ENCODE measurements at regions not wholly inside any gene's neighbourhood (a gene's known extent, or its start where the extent isn't known, plus 50 kb on each side); places are given as distances from the start of the nearest gene placed in this dataset.

DNA sequence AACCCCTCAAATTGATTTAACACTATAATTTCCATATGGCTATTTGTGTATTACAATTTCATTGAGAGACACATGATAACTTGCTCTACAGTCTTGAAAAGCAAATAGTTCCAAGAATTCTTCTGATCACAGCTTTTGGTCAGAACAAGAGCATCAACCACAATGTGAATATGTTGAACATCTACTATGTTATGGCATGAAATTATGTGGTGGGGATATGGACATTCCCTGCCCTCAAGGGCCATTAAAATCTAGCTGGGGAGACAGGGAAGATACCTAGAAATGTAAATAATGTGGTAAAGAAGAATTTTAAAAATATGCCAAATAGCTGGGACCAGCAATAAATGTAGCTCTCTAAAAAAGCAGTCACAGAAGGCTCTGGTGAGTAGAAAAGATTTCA lies 262.2 kb downstream of the FZD1 start:
- no peak for DNase-seq (ENCODE audit: low spot score)

DNA sequence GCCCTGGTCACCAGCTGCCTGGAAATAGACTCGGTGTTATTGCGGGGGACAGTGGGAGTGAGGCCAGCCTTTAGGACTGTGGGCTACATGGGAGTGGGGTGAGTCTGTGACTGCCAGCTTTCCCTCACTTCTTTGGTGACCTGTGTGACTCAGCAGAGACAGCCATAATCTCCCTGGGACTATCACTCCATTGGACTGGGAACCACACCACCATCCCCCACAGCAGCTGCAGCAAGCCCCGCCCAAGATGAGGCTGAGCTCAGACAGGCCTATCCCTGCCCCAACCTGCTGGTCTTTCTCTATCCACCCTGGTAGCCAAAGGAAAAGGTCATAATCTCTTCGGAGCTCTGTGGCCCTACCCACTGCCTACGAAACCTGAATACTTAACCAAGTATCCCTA lies 263.2 kb downstream of the FZD1 start:
- DNase-seq (ENCODE audit: low spot score) = no peak

DNA sequence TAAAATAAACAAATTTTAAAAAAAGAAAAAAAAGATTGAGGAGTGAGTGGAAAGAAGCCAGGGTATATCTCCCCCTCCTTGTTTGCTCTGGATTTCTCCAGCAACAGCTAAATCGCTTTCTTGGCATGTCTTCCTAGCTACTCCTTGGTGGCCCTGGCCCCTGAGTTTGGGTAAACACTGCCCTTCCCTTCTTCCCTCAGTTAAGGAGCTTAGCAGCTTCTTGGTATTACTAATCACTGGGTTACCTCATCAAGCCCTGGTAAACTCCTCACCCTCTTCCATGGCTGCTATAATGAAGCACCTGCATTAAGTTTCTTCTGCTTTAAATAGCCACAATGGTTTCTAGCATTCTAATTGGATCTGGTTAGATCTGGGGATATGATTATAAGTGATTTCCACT lies 269.8 kb downstream of the FZD1 start:
- no peak for DNase-seq (ENCODE audit: low spot score)

DNA sequence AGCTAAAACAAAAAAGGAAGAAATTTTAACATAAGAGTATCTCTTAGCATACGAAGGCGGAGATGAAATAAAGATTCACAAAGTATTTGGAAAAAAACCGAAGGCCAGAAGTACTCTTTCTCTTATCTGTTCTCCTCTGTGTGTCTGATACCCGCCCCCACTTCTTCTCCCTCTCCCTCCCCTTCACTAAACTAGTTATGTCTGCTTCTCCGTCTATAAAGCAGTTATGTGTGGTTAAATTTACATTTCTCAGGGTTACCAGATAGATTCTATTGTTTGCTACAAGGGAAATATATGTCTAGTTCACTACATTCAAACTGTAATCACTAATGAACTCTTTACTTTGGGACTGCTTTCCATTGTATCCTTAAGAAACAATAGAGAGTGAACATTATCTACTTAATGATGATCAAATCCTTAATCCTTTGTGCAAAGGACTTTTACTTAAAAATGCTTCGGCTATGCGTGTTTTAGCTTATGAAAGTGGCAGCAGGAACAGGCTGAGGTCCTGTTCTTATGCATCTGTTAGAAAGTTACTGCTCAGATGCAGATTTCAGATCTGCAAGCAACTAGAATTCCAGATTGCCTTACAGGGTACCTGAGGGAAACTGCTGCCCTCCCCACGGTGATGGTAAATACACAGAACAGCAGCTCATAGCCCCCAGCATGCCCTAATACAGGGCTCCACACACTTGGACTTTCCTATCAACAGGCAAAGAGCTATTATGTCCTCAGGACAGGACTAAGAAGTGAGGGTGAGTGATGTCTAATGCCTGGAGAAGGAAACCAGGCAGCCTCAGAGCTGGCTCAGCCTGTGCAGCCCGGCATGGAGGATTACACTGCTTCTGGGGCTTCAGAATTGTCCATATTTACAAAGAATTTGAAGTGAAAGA lies 273.3 kb downstream of the FZD1 start:
- DNase-seq (ENCODE audit: low spot score) = no peak

DNA sequence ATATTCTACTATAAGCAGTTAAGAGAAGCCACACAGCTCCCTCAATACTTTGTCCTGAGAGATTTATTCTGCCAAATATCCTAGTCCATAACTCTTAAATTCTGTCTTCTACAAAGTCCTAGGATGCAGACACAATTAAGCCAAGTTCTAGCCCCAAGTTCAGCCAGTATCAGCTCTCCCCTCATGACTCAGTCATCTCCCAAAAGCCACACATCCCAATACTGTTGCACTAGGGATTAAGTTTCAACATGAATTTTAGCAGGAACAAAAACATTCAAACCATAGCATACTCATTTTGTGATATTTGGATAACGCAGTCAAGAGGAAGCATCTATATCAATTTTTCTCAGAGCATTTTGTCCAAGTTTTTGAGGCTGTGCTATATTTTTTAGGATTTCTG lies 277.4 kb downstream of the FZD1 start:
- DNase-seq (ENCODE audit: low spot score) = no peak

- no peak for DNase-seq (ENCODE audit: low spot score)
Observed at GRCh38 chr7:91543646-91544045, 279.4 kb downstream of the FZD1 start.

DNA sequence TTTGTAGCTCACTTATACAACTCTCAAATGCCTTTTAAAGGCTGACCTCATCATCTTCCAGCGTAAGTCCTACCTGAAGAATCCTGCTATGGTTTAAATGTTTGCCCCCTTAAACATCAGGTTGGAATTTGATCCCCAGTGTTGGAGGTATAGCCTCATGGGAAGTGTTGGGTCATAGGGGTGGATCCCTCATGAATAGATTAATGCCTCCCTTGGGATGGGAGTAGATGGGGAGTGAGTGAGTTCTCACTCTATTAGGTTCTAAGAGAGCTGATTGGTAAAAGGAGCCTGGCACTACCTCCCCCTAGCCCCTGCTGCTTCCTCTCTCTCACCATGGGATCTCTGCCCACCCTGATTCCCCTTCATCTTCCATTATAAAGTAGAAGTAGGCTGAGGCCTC lies 285.6 kb downstream of the FZD1 start:
- no peak for DNase-seq (ENCODE audit: low spot score)

DNA sequence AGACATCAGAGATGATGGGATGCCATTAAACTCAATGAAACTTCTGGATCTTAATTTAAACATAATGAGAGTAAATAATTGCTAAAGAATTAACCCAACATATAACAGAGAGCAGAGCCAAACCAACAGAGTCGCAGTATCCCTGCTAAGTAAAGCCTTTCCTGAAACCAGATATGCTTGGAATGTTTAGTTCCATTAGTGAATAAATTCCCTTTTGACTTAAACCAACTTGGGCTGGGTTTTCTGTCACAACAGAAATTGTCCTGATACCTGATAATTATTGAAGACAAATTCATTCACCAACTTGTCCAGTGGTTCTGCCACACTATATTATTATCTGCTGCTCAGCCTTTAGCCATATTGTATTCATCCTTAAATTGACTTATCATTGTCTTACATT lies 286.7 kb downstream of the FZD1 start:
- no peak for DNase-seq (ENCODE audit: low spot score)

DNA sequence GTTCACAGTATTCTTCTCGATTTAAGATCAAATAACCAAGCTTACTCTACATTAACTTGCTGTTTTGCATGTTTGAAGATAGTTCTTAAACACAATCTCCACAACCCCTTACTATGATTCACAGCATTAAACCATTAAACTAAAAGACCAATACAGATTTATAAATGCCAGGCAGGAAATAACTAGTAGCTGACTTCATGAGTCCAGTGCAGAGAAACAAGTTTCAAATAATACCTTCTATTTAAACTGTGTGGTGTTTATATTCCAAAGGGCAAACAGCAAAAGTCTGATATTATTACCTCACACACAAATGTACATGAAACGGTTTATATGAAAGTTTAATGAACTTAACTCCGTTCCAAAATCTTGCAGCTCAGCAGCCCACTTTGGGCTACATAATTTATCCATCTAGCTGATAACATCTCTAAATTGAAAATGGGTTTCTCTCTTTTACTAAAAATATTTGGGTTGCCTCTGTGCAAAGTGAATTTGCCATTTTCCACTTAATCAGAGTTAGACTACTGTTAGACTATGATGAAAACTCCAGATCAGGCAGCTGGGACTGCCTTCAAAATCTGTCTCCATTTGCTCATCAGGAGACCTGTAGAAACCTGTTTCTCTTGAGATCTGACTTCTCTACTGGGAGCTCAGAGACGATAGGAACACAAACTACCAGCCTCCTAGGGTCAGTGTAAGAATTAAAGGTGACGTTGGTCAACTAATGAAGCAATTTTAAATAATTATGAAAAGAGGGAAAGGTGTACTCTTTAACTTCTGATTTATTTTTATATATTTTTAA lies 287.3 kb downstream of the FZD1 start:
- DNase-seq (ENCODE audit: low spot score) = no peak

DNA sequence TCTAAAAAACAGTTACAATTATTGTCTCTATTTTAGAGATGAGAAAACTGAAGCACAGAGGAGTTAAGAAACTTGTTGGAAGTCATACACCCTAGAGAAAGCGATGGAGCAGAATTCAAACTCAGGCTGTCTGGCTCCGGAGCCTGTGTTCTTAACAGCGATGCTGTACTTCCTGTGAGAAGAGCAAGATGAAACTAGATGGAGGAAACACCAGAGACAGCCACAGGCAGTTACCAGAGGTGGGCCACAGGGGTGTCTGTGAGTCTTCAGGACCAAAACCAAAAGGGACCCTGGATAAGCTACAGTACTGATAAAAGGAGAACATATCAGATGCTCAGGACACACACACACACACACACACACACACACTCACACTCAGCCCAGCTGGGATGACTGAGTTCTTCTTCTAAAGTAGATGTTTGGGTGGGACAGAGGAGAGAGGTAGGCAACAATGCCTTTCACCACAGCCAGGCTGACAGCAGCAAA lies 289.2 kb downstream of the FZD1 start:
- DNase-seq (ENCODE audit: low spot score) = no peak

DNA sequence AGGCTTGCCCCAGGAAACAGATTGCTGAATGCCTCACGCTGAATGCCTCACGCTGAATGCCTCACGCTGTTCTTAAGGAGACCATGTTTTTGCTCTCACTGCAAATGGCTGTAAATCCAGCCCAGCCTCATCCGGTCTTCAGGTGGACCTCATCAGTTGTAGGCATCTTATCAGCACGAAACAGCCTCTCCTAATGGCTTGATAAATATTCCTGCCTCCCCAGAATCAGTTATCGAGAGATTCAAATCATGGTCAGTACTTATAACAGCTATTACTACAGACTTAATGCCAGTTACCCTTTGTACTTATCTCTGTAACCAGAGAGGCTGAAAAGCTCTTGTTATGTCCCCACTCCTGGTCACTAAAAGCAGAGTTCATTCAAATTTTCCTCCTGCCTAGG lies 290.6 kb downstream of the FZD1 start:
- DNase-seq (ENCODE audit: low spot score) = no peak

DNA sequence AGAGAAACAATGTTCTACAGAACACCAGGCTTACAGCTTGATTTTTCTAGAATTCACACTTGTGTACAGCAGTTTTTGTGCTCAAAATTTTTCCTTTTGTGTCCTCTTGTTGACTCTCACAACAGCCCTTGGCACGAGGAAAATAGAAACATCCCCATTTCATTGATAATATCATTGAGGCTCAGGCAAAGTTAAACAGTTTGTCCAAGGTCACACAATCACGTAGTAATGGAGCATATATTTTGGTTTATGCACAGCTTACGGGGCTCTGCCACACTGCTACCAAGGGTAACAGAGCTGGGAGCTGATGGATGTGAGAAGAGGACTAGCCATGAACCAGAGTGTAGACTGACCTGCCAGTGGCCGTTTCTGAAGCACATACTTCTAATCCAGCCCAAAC lies 292.0 kb downstream of the FZD1 start:
- DNase-seq (ENCODE audit: low spot score) = no peak

- DNase-seq (ENCODE audit: low spot score) = no peak
Observed at GRCh38 chr7:91556956-91557650, 292.9 kb downstream of the FZD1 start.

GRCh38 chr7:91557789-91558404 lies 293.7 kb downstream of the FZD1 start:
- no peak for DNase-seq (ENCODE audit: low spot score)

DNA sequence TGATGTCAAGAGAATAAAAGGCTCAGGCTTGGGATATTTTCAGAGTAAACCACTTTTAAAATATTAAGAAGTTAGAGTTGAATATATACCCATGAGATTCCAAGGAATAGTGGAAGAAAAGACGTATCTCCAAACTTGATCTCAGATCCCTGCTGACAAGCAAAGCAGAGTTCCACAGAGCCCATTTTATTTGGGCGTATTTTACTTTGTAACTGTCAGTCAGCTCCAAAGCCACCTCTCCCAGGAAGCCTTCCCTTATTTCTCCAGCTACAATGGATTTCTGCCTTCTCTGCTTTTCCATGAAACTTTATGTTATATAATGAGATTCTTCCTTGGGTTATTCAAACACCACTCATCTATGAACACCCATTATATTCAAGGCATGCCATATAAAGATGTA lies 295.7 kb downstream of the FZD1 start:
- DNase-seq (ENCODE audit: low spot score) = no peak

DNA sequence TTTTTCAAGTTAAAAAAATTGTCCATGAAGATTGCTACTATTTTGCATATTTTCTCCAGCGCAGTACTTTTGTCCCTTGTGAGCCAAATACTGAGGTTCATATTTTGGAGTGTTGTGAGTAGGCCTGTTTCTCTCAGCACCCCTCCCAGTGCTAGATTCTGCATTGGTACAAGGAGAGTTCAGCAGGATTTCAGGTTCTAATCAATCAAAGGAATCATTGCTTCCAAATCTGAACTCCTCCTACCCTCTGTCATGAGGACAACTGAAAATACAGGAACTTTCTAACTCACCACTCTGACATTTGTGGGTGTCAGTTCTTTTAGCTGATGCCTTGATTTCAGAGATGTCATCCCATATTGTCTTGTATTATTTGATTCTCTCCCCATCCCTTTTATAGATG lies 299.9 kb downstream of the FZD1 start:
- no peak for DNase-seq (ENCODE audit: low spot score)

GRCh38 chr7:91564541-91564940 lies 300.3 kb downstream of the FZD1 start:
- DNase-seq (ENCODE audit: low spot score) = no peak

DNA sequence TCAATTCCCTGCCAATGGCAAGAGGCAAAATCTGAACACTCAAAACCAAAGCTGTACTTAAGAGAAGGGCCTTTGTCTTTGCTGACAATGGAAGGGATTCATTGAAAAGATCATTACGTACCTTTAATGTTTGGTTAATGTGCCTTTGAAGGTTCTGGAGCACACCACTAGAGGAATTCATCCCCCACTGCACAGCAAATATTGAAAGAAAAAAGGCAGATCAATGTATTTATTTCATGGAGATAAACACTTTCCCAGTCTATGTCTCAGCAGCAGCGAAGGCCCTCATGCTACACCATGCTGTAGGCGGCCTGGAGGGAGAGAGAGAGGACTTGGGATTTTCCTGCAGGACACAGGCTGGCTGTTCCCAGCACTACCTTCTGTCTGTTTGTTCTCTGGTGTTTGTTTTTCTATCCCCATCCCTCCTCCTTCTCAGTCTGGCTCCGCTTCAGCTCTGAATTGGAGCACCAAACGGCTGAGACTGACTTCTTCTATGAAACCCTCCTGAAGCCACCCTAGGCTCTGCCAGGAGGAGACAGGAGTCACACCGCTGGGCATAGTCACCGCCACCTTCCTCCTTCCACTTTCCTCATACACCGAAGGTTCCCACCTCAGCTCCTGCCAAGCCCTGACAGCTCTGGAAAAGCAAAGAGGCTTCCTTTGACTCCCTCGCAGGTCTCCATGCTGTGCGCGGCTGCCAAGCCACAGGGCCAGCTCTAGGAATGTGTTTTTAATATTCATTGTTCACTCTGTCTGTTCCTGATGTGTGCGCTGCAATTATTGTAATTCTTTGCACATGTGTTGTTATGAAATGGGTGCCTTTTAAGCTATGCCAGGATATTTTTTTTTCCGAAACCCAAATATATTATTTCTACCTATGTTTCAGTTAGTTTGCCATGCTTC lies 301.5 kb downstream of the FZD1 start:
- DNase-seq (ENCODE audit: low spot score) = peak; percentile 52

GRCh38 chr7:91566402-91566732 lies 302.1 kb downstream of the FZD1 start:
- DNase-seq (ENCODE audit: low spot score) = no peak

DNA sequence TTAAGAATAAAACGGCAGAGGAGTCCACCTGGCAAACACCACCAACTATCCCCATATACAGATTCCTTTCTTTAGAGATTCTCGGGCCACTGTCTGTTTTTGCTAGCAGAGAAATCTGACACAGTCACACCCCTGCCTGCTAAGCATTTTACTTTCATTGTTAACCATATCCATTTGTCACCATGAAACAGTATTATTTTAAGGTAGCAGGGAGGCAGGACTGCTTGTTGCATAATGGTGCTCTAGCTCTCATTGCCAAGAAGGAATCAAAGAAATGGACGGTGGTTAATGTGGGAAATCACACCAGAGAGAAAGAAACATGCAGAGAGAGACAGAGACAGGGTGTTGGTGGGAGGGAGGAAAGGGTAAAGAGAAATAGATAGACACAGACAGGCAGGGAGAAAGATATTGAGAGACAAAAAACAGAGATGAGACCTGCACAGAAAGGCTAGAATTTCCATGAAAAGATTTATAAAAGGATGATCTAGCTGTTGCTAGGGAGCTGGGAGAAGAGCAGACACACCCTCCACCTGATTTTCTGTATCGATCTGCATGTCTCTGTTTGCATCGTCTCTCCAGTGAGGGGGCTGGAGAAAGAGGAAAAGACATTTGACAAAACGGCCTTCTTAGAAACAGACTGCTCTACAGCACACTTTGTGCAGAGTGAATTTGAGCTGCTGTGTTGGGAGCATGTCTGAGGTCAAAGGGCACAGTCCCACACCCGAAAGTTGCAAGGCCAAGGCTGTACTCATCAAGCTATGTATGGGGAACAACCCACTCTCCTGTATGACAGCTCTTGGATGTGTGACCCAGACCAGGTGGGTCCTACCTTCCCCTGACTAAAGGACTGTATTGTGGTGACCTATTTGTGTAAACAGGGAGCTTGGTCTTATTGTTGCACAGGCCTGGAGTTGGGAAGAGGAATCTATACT lies 303.1 kb downstream of the FZD1 start:
- DNase-seq (ENCODE audit: low spot score) = no peak

Data from pons (tissue), 1 donor.